PC-3 (cell line): ENCODE measurements at regions not wholly inside any gene's neighbourhood (a gene's known extent, or its start where the extent isn't known, plus 50 kb on each side); places are given as distances from the start of the nearest gene placed in this dataset.

Experiments used
- EZH2 ChIP-seq: fragments of 300-600 bp; sonication (generic); IDR thresholded peaks from one replicate; pipeline ENCODE4 v1.6.1; 2017; ENCODE audit warnings: antibody characterized with exemption, mild to moderate bottlenecking, low read length; ENCODE audit not compliant: unreplicated experiment
- EZH2phosphoT487 ChIP-seq: fragments of 300-600 bp; sonication (generic); IDR thresholded peaks from 2 replicates; pipeline ENCODE4 v1.6.1; 2018; ENCODE audit warnings: mild to moderate bottlenecking, antibody characterized with exemption, low read length, borderline replicate concordance
- TF ChIP-seq, protein P1 (sequence below): fragments of 300-600 bp; sonication (generic); conservative IDR thresholded peaks from 2 replicates; pipeline ENCODE4 v1.5.1; 2017; ENCODE audit warnings: antibody characterized with exemption, low read depth, mild to moderate bottlenecking, low read length

DNA sequence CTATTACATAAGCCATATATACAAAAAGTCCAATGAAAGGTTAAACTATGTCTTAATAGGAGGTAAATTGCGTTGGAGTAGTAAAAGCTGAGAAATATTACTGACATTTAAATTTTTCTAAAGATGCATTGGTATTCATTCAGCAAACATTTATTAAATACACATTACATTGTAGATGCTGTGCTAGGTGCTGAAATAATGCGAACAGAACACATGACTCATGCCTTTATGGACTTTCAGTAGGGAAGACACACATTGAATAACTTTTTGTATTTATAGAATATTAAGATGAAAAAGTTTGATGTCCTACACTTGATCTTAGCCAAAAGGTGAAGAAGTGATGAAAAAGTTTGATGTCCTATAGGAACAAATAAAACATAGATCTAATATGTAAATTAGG lies 871.1 kb upstream of the SLIT2 start:
- TF ChIP-seq, protein P1, sequence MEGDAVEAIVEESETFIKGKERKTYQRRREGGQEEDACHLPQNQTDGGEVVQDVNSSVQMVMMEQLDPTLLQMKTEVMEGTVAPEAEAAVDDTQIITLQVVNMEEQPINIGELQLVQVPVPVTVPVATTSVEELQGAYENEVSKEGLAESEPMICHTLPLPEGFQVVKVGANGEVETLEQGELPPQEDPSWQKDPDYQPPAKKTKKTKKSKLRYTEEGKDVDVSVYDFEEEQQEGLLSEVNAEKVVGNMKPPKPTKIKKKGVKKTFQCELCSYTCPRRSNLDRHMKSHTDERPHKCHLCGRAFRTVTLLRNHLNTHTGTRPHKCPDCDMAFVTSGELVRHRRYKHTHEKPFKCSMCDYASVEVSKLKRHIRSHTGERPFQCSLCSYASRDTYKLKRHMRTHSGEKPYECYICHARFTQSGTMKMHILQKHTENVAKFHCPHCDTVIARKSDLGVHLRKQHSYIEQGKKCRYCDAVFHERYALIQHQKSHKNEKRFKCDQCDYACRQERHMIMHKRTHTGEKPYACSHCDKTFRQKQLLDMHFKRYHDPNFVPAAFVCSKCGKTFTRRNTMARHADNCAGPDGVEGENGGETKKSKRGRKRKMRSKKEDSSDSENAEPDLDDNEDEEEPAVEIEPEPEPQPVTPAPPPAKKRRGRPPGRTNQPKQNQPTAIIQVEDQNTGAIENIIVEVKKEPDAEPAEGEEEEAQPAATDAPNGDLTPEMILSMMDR, result no peak
- TF ChIP-seq EZH2 (no peak), EZH2phosphoT487 (no peak)
